Upper lobe of left lung (tissue), 4 donors: ENCODE measurements at regions not wholly inside any gene's neighbourhood (a gene's known extent, or its start where the extent isn't known, plus 50 kb on each side); places are given as distances from the start of the nearest gene placed in this dataset.
A peak's percentile ranks its signal among the peaks of the same experiment; 100 is the strongest.

ENCODE experiments used
- EP300 ChIP-seq, 4 donors: sonication (generic); formaldehyde crosslinking; IDR thresholded peaks; one replicate each; pipeline ENCODE4 v1.5.1; 2017; ENCODE audit warnings: antibody characterized with exemption in 4 of 4, control low read depth in 2 of 4
- POLR2A ChIP-seq, 4 donors: fragments of 450-650 bp; IDR thresholded peaks; one replicate each; pipeline ENCODE4 v1.5.1; 2016 to 2017; ENCODE audit warnings: antibody characterized with exemption in 4 of 4, mild to moderate bottlenecking in 2 of 4
- POLR2AphosphoS5 ChIP-seq, 2 donors: sonication (generic); formaldehyde crosslinking; IDR thresholded peaks; one replicate each; pipeline ENCODE4 v1.5.1; 2017; ENCODE audit warnings: antibody characterized with exemption in 2 of 2
- TF ChIP-seq, protein P1 (sequence below), 6 experiments: fragments of 450-650 bp in 4 of 6; fragments of 200-600 bp in 2 of 6; sonication (generic) in 2 of 6; IDR thresholded peaks; one replicate each; pipeline ENCODE4 v1.5.1; 2016 to 2019; ENCODE audit warnings: antibody characterized with exemption in 6 of 6

DNA sequence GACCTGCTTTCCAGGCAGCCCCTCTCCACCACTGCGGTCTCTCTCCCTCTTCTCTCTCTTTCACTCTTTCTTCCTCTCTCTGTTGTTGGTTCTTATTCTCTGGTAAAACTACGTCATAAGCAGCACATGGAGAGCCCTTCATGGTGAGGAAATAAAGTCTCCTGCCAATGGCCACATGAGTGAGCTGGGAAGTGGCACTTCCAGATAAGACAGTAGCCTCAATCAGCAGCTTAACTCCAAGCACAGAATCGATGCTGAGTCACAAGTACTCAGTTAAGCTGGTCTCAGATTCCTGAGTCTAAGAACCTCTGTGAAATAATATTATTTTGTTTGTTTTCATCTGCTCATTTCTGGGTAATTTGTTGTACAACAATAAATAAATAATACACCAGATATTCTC is 500.1 kb downstream of the GABRG2 start:
- TF ChIP-seq POLR2A (IDR thresholded peaks at IDR 0.05) (no peak), POLR2AphosphoS5 (IDR thresholded peaks at IDR 0.05) (peak in 1 of 2 donors; percentile 50), EP300 (IDR thresholded peaks at IDR 0.05) (peak in 1 of 4 donors; percentile 79)
- TF ChIP-seq, protein P1, sequence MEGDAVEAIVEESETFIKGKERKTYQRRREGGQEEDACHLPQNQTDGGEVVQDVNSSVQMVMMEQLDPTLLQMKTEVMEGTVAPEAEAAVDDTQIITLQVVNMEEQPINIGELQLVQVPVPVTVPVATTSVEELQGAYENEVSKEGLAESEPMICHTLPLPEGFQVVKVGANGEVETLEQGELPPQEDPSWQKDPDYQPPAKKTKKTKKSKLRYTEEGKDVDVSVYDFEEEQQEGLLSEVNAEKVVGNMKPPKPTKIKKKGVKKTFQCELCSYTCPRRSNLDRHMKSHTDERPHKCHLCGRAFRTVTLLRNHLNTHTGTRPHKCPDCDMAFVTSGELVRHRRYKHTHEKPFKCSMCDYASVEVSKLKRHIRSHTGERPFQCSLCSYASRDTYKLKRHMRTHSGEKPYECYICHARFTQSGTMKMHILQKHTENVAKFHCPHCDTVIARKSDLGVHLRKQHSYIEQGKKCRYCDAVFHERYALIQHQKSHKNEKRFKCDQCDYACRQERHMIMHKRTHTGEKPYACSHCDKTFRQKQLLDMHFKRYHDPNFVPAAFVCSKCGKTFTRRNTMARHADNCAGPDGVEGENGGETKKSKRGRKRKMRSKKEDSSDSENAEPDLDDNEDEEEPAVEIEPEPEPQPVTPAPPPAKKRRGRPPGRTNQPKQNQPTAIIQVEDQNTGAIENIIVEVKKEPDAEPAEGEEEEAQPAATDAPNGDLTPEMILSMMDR (IDR thresholded peaks at IDR 0.05) = no peak
